ENCODE measurements at regions not wholly inside any gene's neighbourhood (a gene's known extent, or its start where the extent isn't known, plus 50 kb on each side); places are given as distances from the start of the nearest gene placed in this dataset.

DNA sequence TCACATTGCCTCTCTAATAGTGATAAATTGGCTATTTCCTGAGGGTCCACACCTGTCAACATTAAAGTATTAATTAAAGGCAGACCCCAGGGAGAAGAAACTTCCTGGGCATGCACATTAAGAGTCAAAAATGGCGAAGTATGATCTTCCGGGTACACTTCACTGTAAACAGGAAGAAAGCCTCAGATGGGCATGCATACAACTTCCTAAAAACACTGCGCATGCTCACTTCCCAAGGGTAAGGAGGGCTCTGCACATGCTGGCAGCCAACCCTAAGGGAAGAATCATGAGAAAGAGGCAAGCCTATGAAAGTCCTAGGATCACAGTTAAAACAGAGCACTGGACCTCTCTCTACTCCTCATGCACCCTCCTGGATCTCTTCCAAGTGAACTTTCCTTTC is 80.1 kb upstream of the IMMP2L start:
- TF ChIP-seq GATA2 (IDR thresholded peaks at IDR 0.05; ENCODE audit: low read depth, low read length) = no peak
- no peak for TF ChIP-seq GATA3 (IDR thresholded peaks at IDR 0.05; ENCODE audit: low read depth, low read length)

All from SH-SY5Y (cell line).